ENCODE measurements at regions not wholly inside any gene's neighbourhood (a gene's known extent, or its start where the extent isn't known, plus 50 kb on each side); places are given as distances from the start of the nearest gene placed in this dataset.
"Not testable (repeated sequence)": the region's sequence is repeated elsewhere in the genome, so short reads cannot be mapped to it uniquely, and the experiment has no call there.

DNA sequence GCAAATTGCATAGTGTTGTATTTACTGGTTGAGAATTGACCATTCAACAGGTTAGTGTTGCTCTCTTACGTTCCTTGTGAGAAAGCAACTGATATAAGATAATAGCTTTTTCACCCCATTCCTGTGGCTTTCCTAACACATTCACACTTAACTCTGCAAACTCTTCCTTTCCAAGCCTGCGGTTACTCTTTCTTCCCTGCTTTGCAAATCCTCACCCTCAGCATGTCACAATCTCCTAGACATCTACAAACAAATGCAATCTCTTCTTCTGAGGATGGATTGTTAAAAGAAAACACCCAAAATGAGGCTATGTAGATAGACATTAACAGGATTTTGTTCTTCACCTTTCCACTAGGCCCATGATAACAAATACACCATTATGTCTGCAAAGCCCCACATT lies 771.7 kb upstream of the PCDH7 start:
- no peak for DNase-seq (ENCODE audit: low read depth in 2 of 2)

DNA sequence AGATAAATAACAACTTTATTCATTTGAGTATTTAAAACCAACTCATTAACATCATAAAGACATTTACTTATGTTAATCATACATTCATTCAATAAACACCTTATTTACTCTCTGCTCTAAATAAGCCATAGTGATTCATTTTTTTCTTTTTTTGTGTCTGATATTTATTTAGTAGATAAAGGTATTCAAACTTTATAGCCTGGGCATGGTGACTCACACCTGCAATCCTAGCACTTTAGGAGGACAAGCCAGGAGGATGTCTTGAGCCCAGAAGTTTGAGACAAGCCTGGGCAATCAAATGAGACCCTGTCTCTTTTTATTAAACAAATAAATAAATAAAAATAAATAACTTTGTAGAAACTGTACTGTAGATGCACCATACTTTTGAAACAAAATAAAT lies 771.3 kb upstream of the PCDH7 start:
- no peak for DNase-seq (ENCODE audit: low read depth in 2 of 2)

DNA sequence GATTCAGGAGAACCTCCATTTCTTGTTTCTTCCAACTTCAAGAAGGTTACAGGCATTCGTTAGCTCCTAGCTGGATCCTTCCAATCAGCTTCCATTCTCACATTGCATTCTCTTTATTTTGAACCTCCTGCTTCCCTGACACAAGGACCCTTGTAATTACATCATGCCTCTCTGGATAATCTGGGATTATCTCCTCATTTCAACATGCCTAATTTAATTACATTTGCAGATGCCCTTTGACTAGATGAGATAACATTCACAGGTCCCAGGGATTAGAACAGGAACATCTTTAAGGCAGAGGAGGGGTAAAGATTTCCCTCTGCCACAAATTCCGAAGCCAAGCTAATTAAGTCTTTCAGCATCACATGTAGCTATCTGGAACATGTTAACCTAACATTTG lies 753.8 kb upstream of the PCDH7 start:
- DNase-seq (ENCODE audit: low read depth in 2 of 2) = no peak

DNA sequence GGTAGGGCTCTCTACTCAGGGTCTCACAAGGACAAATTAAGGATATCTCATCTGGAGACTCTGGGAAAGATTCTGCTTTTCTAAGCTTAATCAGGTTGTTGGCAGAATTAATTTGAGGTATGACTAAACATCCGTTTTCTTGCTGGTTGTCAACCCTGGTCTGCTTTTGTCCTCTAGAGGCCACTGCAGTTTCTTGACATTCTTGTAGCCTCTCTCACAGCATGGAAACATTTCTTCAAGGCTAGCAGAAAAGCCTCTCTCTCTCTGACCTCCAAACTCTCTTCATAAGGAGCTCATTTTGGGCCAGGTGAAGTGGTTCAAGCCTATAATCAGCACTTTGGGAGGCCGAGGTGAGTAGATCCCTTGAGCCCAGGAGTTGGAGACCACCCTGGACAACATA lies 749.5 kb upstream of the PCDH7 start:
- DNase-seq (ENCODE audit: low read depth in 2 of 2) = no peak

DNA sequence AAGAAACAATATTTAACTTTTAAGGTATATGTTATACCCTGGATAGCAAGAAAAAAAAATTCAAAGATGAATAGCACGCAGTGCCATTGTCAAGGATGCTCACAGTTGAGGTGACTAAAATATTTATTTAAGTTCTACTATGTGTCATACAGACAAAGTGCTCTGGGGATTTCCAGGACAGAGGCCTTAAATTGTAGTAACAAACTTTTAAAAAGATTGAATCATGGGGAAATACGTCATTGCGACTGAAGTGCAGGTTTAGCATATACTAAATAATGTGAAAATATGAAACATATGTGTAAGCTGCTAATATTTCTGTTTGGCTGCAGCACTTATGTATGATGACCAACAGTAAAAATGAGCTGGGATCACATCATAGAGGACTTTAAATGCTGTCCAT lies 748.0 kb upstream of the PCDH7 start:
- no peak for DNase-seq (ENCODE audit: low read depth in 2 of 2)

DNA sequence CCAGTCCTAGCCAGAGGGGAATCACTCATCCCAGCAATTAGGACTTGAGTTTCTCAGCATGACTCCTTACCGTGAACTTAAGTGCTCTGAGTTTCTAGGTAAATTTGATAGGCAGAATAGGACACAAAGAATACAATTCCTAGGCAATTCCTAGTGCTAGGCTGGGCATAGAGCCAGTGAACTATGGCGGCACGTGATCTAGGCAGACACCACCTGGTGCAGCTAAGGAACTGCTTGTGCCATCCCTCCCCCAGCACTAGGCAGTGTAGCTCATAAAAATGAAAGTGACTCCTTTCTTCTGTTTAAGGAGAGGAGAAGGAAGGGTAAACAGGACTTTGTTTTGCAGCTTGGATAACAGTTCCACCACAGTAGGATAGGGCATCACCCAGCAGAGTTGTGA lies 736.3 kb upstream of the PCDH7 start:
- no peak for DNase-seq (ENCODE audit: low read depth in 2 of 2)

DNA sequence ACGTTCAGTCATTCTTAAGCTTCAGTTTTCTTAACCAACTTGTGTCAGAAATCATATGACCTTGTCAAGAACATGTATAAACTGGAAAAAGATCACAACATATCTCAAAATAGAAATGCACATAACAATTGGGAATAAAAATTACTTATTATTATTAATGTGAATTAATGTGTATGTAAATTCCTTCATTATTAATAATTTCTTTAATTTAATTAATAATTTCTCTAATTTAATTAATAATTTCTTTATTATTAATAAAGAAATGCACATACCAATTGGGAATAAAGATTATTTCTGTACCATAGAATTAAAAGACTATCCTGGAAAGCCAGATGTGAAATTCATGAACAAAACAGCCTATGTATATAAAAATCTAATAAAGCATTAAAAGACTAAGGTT lies 718.5 kb upstream of the PCDH7 start:
- no peak for DNase-seq (ENCODE audit: low read depth in 2 of 2)

DNA sequence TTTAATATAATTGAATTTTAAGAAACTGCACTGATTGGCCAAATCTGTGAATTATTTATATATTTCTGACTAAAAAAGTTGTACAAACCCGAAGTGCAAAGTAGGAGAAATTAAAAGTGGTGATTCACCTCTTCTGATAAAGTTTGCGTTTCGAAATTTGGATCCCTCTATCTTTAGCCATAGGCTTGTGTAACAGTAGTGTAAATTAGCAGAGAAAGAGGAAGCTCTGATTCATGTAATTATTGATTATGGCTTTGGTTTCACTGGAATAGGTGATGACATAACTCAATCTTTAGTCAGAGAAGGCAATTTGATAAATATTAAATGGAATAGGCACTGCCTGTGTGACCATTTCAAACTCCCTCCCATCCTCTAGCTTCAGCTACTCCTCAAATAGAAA lies 717.8 kb upstream of the PCDH7 start:
- DNase-seq (ENCODE audit: low read depth in 2 of 2) = no peak

DNA sequence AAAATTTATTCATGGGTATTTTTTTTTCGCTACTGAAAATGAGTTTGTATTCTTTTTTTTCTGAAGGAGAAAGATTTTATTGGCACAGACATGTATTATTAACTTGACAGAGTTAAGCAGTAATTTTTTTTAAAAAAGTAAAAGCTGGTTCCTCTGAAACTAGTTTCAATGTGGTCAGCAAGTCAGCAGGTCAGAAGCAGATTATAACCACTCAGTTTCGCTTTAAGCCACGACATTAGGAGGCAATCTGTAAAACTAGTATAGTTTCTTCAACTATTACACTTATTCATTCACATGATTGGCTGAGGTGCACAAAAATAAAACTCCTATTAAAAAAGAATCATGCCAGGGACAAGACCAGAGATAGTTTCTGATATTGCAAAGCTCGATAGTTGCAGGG lies 714.2 kb upstream of the PCDH7 start:
- no peak for DNase-seq (ENCODE audit: low read depth in 2 of 2)

DNA sequence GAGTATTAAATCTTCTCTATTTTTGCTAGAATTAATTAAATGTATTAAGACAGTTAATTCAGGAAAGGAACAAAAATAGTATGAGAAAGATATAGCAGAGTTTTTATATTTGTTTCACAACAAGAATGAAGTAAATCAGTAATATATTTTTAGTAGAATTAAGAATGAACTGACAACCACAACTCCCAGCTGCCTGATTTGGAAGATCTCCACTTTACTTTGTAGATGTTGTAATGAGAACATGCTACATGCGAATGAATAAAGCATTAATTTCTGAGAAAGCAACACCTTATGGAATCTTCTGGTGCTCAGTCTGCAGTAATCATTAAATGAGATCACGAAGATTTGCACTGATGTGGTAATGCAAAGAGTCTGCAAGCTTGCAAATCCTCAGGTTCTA lies 695.6 kb upstream of the PCDH7 start:
- no peak for DNase-seq (ENCODE audit: low read depth in 2 of 2)

DNA sequence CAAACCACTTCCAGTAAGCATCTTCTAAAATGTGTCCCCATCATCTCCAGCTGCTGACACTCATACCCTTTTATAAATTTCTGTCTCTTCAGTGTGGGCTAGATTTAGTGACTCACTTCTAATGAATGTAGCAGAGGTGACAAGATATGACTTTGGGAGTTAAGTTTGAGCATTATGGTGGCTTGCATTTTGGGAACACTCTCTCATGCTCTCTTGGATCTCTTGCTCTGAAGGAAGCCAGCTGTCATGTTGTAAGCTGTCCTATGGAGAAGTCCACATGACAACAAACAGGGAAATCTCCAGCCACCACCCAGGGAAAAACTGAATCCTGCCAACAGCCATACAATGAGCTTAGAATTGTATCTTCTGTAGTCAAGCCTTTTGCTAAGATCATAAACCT lies 691.3 kb upstream of the PCDH7 start:
- DNase-seq (ENCODE audit: low read depth in 2 of 2) = no peak

DNA sequence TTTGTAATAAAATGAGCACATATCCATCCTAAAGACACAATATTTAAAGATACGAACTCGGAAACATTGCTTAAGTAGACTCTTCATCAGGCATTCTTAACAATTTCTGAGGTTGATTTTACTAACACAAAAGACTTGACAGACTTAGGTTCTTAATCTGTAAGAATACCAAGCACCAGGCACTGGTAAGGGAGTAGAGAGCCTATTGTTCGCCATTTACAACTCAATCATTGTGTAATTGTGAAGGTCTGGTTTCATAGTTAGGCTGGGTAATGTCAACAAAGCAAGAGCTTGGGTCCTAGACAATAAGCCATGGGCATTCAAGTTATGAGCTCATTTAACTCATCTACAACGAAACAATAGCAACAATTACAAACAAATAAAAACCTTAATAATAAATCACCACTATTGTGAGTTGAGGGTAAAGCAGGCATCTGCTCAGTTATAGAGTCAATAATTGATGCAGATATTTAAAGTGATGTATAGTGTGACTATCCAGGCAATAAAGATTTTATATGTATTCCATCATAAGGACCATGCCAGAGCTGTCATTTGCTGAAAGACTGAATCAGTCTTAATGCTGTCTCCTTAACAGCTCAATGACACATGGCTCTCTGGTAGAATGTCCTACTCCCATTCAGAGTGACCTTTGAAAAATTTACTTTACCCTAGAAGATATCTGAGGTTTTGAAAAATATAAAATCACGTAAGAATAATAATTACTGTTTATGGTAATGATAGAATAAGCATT lies 664.0 kb upstream of the PCDH7 start:
- no peak for DNase-seq (ENCODE audit: low read depth in 2 of 2)

DNA sequence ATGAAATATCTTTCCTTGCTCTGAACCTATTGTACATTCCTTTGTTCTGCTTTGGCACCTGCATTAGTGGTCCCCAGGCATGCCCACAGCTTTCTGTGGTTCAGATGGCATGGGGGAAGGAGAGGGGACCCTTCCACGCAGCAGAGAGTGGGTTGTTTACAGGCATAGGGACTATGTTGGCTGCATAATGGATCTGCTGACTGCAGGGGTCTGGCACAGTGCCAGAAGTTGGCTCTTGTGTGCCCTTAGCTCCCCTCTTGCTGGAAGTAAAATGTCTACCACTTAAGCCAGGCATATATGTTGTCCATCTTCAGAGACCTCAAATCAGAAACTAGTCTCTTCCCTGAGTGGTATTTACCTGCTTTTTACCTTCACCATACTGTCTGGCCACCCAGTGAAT lies 651.9 kb upstream of the PCDH7 start:
- no peak for DNase-seq (ENCODE audit: low read depth in 2 of 2)

DNA sequence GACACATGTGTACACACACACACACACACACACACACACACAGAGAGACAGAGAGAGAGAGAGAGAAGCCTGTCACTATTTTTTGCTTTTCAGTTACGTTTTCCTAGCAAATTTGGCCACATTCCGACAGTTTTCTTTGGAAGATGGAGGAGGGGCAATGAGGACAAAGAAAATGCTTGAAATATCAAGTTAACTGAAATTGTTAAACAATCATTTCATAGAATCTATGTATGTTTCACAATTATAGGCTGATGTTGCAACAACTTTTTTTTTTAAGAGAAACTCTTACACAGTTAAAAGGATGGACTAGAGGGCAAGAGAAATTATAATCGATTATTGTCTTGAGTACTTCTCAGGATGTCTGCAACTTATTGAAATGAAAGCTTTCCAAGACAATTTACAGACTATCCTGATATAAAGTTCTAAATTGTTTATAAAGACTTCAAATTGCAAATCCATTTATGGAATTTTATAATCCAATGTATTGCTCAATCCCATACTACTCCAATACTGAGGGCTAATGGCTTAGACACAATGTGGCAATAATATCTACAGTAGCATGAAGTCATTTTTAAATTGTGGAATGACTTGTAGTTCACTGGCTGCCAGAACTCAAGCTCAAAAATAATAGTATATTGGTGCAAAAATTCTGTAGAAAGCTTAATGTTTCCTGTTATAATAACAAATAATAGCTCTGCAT lies 647.0 kb upstream of the PCDH7 start:
- DNase-seq (ENCODE audit: low read depth in 2 of 2) = no peak

DNA sequence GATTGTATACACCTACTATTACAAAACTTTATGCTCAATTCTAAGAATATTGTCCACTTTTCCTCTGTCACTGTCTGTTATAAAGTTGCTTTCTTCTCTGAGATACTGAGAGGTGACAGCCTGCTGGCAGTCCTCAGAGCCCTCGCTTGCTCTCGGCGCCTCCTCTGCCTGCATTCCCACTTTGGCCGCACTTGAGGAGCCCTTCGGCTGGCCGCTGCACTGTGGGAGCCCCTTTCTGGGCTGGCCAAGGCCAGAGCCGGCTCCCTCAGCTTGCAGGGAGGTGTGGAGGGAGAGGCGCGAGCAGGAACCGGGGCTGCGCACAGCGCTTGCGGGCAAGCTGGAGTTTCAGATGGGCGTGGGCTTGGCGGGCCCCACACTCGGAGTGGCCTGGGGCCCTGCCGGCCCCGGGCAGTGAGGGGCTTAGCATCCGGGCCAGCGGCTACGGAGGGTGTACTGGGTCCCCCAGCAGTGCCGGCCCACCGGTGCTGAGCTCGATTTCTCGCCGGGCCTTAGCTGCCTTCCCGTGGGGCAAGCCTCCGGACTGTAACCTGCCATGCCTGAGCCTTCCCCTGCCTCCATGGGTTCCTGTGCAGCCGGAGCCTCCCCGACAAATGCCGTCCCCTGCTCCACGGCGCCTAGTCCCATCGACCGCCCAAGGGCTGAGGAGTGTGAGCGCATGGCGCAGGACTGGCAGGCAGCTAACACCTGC lies 627.6 kb upstream of the PCDH7 start:
- DNase-seq (ENCODE audit: low read depth in 2 of 2) = not testable (repeated sequence)

DNA sequence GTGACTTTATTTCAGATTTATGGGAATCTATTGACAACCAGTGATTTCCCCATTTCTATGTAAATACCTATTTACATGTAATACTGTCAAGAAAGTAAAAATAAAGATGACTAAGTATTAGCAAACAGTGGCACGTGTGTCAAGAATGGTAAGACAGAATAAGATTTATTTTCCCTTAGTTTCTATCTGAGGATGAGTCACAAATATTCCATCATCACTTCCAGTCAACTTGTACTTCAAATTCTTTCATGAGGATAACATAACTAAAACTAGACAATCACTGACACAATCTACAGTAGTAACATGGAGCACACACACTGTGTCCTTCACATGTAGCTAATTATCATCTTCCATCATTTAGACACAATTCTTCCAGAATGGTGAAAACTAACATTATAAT lies 625.3 kb upstream of the PCDH7 start:
- no peak for DNase-seq (ENCODE audit: low read depth in 2 of 2)

DNA sequence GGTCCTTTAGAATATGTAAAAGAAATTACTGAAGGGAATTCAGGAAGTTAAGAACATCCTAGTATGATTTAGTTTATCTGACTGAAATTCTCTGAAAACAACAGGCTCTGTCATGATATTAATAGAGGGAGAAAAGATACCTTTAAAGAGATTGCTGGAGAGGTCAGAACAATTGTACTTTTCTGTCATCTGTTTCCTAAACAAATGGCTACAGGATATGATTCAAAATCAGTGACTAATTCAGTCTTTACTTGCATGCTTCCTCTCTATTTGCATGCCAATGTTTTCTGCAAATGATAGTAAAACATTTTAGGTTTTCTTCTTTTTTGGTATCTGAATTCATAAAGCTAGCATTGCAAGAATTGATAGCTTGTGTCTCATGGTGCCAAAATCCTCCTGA lies 616.7 kb upstream of the PCDH7 start:
- DNase-seq (ENCODE audit: low read depth in 2 of 2) = no peak

DNA sequence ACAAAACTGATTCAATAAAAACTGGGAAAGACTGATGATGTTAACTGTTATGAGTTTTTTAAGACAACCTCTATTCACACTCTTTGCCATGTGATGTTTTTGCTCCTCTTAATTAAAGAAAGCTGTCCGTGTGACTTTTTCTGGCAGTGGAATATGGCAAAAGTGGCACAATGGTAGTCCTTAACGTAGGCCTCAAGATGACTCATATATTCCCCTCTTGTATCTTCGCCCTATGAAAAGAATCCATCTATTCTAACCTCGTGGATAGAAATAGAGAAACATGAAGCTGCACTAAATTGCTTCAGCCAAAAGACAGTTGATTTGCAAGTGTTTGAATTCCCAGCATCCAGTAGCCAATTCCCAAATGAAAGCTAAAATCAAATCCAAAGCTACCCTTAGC lies 603.8 kb upstream of the PCDH7 start:
- DNase-seq (ENCODE audit: low read depth in 2 of 2) = no peak

DNA sequence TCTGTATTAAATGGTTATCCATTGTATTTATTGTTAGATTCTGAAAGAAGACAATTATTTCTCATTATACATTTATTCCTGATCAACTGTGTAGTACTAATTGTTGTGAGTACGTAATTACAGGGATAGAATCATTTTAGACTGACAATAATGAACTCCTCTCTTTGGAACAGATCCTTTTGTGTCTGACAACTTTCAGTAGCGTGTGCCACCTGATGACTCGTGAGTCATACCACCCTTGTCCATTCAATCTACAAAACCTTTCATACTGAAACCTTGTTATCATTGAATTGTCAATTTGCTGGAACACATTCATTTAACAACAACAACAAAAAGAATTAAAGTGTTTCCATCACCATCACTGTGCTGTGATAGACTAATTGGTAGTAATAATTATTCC lies 602.7 kb upstream of the PCDH7 start:
- no peak for DNase-seq (ENCODE audit: low read depth in 2 of 2)

DNA sequence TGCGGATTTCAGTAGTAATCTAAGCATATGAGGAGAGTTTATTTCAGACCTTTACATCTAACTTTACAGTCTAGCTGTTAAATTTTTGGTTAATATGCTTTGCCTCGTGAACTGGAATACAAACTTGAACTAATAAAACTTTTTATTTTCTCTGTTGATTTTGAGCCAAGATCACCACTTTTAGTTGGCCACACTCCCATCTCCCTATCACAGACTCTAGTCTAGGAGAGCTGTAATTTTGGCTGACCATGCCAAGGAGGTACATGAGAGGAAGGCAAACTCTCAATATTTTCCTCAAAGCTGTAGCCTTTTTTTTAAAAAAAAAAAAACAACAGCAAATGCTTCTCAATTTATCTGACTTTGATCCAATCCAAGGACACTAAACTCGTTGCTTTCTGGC lies 597.5 kb upstream of the PCDH7 start:
- DNase-seq (ENCODE audit: low read depth in 2 of 2) = no peak

DNA sequence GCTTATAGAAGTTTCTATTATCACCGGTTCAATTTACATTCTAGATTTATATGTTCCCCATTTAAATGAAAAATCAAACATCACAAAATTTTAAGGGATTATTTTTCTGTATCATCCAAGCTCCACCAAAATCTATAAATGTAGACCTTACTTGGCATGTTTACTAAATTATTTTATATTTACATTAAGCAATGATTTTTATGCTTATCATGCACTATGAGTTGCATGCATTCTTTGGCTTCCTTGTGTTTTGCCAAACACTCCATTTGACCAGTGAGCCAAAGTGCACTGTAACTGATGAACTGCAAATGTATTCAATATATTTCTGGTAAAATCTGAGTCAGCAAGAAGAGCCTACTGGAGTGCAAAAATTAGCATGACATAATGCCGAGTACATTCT lies 595.5 kb upstream of the PCDH7 start:
- DNase-seq (ENCODE audit: low read depth in 2 of 2) = not testable (repeated sequence)

DNA sequence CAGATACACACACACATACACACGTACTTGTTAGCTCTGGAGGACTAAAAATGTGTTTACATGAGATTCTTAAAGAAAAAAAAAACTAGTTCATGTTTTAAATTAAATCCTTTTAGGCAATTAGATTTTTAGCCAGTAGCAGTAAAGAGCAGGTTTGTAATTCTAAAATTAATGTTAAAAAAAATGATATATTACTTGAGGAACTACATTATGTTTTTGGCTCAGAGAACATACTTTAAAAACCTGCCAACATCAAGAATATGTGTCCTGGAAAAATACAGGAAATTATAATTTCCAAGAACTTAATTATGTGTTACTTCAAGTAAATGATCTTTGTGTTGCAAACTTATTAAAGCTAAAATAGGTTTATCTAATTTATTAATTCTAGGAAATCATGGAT lies 594.3 kb upstream of the PCDH7 start:
- no peak for DNase-seq (ENCODE audit: low read depth in 2 of 2)

DNA sequence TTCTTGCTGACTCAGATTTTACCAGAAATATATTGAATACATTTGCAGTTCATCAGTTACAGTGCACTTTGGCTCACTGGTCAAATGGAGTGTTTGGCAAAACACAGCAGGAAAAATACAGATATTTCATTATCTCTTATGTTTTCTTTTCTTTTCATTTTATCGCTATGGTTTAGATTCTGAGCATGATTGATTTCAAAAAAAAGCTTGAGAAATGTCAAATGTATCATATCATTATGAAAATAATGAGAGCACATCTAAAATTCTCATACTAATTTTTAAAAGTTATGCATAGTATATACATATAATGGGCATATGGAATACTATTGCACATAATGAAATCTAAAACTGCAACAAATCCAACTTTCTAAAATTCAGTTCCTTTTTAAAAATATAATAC lies 593.8 kb upstream of the PCDH7 start:
- no peak for DNase-seq (ENCODE audit: low read depth in 2 of 2)

All from activated CD4-positive, alpha-beta T cell treated with anti-CD3 and anti-CD28 coated beads for 24 hours (primary cell).